AG04449 (cell line): ENCODE measurements at regions not wholly inside any gene's neighbourhood (a gene's known extent, or its start where the extent isn't known, plus 50 kb on each side); places are given as distances from the start of the nearest gene placed in this dataset.
A peak's percentile ranks its signal among the peaks of the same experiment; 100 is the strongest.
"Not testable (repeated sequence)": the region's sequence is repeated elsewhere in the genome, so short reads cannot be mapped to it uniquely, and the experiment has no call there.

Source experiments
- CTCF ChIA-PET: fragments of 350-600 bp; formaldehyde crosslinking; extraction: SDS; loops from one replicate; lab custom pipeline; 2021; ENCODE audit warnings: antibody characterized with exemption; lab: Yijun Ruan, JAX
- POLR2A ChIA-PET: fragments of 400-600, 350-600 bp; formaldehyde crosslinking; extraction: SDS; loops from one replicate; lab custom pipeline; 2020; ENCODE audit warnings: antibody characterized with exemption, inconsistent platforms; lab: Yijun Ruan, JAX
- DNase-seq: peaks from one replicate; pipeline ENCODE4 v3.0.0-alpha.2; 2010; ENCODE audit warnings: low read depth, low spot score
- H3K4me3 ChIP-seq: 2 replicates; pipeline ENCODE4 v1.5.1; 2011; ENCODE audit warnings: low read depth, mild to moderate bottlenecking, control low read depth, low read length

DNA sequence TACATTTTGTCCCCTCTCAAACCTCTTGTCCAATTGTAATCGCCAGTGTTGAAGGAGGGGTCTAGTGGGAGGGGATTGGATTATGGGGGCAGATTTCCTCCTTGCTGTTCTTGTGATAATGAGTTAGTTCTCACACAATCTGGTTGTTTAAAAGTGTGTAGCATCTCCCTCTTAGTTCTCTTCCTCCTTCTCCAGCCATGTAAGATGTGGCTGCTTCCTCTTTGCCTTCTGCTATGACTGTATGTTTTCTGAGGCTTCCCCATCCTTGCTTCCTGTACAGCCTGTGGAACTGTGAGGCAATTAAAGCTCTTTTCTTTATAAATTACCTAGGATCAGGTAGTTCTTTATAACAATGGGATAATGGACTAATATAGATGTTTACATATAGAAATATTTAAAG is 162.3 kb upstream of the C1QTNF3 start:
- POLR2A ChIA-PET, CTCF ChIA-PET, DNase-seq, H3K4me3 ChIP-seq: not testable (repeated sequence)

DNA sequence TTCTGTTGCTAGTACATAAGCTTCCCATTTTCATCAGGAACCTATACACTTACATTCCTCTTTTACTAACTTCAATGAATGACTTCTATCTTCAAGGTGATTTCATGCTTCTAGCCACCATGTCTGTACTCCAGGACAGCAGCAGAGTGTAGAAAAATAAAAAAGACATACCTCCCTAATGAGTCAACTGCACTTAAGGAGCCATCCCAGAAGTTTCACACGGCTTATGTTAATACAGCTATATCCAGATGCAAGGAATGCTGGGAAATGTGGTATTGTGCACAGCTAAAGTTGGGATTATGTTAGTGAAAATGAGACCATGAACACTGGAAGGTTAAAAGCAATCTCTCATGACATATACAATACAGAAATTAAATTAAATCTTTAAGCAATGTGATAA is 174.4 kb upstream of the C1QTNF3 start:
- H3K4me3 ChIP-seq, CTCF ChIA-PET, POLR2A ChIA-PET: not testable (repeated sequence)
- DNase-seq, result peak; percentile 52

DNA sequence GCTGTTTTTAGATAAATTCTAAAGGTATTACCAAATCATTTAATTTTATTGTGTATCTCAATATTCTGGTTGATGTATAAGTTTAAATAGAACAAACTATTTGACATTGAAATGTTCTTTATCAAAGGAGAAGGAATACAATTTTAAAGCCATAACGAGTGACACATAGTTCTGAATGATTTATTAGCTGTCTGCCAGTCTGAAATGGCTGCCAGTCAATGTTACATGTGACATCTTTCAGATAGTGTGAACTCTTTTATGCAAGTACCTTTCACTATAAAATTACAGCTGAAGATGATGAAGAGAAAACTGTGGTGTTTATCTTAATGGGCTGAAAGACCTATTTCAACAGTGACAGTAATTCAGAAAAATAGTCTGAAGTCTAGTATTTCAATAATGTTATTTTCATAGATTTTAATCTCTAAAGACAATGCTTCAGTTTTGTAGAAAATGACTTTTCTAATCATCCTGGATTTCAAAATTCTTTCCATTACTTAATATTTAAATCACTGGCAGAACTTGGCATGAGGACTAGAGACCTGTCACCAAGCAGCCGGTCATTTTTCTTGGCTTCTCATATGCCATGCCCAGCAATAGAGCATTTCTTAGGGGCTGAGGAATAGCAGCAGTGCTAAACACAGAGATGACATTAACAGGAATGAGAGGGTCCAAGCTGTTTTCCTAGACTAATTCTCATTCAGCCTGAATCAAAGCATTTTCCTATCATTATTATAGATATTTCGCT is 178.5 kb upstream of the C1QTNF3 start:
- DNase-seq, POLR2A ChIA-PET, H3K4me3 ChIP-seq, CTCF ChIA-PET: not testable (repeated sequence)

DNA sequence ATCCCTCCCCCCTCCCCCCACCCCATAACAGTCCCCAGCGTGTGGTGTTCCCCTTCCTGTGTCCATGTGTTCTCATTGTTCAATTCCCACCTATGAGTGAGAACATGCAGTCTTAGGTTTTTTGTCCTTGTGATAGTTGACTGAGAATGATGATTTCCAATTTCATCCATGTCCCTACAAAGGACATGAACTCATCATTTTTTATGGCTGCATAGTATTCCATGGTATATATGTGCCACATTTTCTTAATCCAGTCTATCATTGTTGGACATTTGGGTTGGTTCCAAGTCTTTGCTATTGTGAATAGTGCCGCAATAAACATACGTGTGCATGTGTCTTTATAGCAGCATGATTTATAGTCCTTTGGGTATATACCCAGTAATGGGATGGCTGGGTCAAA is 180.1 kb upstream of the C1QTNF3 start:
- H3K4me3 ChIP-seq, CTCF ChIA-PET, POLR2A ChIA-PET: not testable (repeated sequence)

GRCh38 chr5:34230402-34230801 is 187.4 kb upstream of the C1QTNF3 start:
- H3K4me3 ChIP-seq, CTCF ChIA-PET: not testable (repeated sequence)

More for the DNA sequence above, 180.1 kb upstream of the C1QTNF3 start:
- not testable (repeated sequence) for DNase-seq

DNA sequence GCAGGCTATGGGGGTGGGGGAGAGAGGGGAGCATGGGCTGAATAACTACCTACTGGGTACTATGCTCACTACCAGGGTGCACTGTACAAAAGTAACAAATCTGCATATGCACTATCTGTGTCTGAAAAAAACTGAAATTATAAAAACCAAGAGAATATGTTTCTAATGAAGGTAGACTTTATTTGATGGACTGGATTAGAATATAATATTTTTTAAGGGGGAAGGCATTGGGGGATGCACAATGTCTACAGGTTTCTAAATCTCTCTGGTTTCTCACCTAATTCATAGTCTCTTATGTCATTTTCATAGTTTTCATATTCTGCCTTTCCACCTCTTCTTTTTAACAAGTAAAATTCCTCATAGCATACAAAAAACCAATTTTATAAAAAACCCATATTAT is 200.8 kb upstream of the C1QTNF3 start:
- CTCF ChIA-PET, POLR2A ChIA-PET, DNase-seq: not testable (repeated sequence)
- peak overlapping the region; percentile 34 for H3K4me3 ChIP-seq

More at GRCh38 chr5:34230402-34230801, 187.4 kb upstream of the C1QTNF3 start:
- POLR2A ChIA-PET, DNase-seq: not testable (repeated sequence)

GRCh38 chr5:34244281-34245031 is 201.4 kb upstream of the C1QTNF3 start:
- CTCF ChIA-PET, DNase-seq, POLR2A ChIA-PET: not testable (repeated sequence)
- peak overlapping the region; percentile 38 for H3K4me3 ChIP-seq

DNA sequence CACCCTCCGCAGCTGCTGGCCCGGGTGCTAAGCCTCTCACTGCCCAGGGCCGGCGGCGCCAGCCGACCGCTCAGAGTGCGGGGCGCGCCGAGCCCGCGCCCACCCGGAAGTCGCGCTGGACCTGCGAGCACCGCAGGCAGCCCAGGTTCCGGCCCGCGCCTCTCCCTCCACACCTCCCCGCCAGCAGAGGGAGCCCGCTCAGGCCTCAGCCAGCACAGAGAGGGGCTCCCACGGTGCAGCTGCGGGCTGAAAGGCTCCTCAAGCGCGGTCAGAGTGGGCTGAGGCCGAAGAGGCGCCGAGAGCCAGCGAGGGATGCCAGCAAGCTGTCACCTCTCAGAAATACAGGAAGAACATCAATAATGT is 202.0 kb upstream of the C1QTNF3 start:
- peak overlapping the region; percentile 45 for H3K4me3 ChIP-seq
- POLR2A ChIA-PET, result not testable (repeated sequence)

GRCh38 chr5:34245813-34246212 is 202.8 kb upstream of the C1QTNF3 start:
- CTCF ChIA-PET, POLR2A ChIA-PET, DNase-seq: not testable (repeated sequence)
- peak overlapping the region; percentile 2 for H3K4me3 ChIP-seq

More for the DNA sequence above, 202.0 kb upstream of the C1QTNF3 start:
- CTCF ChIA-PET, DNase-seq: not testable (repeated sequence)

- CTCF ChIA-PET, H3K4me3 ChIP-seq, POLR2A ChIA-PET, DNase-seq: not testable (repeated sequence)
Measured at GRCh38 chr5:34258598-34258997, 215.6 kb upstream of the C1QTNF3 start.

DNA sequence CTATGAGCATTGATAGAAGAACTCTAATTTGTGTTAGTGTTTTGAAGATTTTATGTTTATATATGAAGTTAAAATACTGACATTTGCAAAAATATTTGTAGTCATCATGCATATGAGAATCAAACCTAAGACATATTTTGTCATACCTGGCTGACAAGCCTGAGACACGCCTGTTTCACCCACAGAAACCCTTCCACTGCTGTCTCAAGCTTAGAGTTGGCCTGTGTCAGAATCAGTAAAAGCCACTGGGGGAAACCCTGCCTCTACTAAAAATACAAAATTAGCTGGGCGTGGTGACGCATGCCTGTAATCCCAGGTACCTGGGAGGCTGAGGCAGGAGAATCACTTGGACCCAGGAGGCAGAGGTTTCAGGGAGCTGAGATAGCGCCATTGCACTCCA is 218.0 kb upstream of the C1QTNF3 start:
- DNase-seq, POLR2A ChIA-PET, H3K4me3 ChIP-seq, CTCF ChIA-PET: not testable (repeated sequence)

DNA sequence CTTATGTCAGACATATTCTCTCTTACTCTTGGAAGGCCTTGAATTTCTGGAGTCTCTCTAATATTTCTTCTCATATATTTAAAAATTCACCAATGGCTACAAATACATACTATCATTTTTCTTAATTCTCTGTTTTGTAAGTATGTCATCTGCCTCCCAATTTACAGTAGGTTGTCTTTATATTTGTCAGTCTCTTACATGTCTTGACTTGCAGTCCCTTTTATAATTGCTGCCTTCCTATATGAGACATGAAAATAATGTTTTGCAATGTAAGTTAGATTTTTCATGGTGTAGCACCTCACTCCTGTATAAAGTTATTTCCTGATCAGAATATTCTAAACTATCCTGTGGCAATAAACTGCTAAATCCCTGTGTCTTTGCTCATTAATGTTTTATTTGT is 223.1 kb upstream of the C1QTNF3 start:
- H3K4me3 ChIP-seq, DNase-seq, CTCF ChIA-PET, POLR2A ChIA-PET: not testable (repeated sequence)

GRCh38 chr5:34296759-34297158 is 253.7 kb upstream of the C1QTNF3 start:
- CTCF ChIA-PET, H3K4me3 ChIP-seq, DNase-seq, POLR2A ChIA-PET: not testable (repeated sequence)

DNA sequence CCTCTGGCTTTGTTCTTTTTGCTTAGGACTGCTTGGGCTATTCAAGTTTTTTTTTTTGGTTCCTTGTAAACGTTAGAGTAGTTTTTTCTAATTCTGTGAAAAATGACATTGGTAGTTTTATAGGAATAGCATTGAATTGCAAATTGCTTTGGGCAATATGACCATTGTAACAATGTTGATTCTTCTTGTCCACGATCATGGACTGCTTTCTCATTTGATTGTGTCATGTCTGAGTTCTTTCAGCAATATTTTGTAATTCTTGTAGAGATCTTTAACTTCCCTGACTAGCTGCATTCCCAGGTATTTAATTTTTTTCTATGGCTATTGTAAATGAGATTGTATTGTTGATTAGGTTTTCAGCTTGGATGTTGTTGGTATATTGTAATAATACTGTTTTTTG is 286.2 kb upstream of the C1QTNF3 start:
- H3K4me3 ChIP-seq, POLR2A ChIA-PET, CTCF ChIA-PET, DNase-seq: not testable (repeated sequence)

DNA sequence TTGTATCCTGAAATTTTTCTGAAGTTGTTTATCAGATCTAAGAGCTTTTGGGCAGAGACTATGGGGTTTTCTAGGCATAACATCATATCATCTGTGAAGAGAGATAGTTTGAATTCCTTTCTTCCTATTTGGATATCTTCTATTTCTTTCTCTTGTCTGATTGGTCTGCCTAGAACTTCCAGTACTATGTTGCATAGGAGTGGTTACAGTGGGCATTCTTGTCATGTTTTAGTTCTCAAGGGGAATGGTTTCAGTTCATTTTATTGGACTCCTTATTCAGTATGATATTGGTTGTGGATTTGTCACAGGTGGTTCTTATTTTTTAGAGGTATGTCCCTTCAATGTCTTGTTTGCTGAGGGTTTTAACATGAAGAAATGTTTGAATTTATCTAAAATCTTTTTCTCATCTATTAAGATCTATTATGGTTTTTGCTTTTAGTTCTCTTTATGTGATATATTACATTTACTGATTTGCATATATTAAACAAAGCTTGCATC is 286.6 kb upstream of the C1QTNF3 start:
- DNase-seq, CTCF ChIA-PET, H3K4me3 ChIP-seq, POLR2A ChIA-PET: not testable (repeated sequence)

- POLR2A ChIA-PET, CTCF ChIA-PET, H3K4me3 ChIP-seq, DNase-seq: not testable (repeated sequence)
Measured at GRCh38 chr5:34331928-34332454, 289.0 kb upstream of the C1QTNF3 start.
